ENCODE measurements at regions not wholly inside any gene's neighbourhood (a gene's known extent, or its start where the extent isn't known, plus 50 kb on each side); places are given as distances from the start of the nearest gene placed in this dataset.

- TF ChIP-seq GTF3C2 (IDR thresholded peaks at IDR 0.05; ENCODE audit: borderline replicate concordance, extremely low read depth, insufficient read length) (no peak), CHCHD3 (CRISPR knock-in tag; IDR thresholded peaks at IDR 0.05) (no peak), GMEB1 (CRISPR knock-in tag; IDR thresholded peaks at IDR 0.05) (no peak), DMBX1 (CRISPR knock-in tag; IDR thresholded peaks at IDR 0.05; ENCODE audit: borderline replicate concordance) (no peak), EGR1 (conservative IDR thresholded peaks at IDR 0.05) (no peak), ZNF778 (CRISPR knock-in tag; IDR thresholded peaks at IDR 0.05) (no peak), YY1 (IDR thresholded peaks at IDR 0.05; ENCODE audit: borderline replicate concordance in 1 of 3, control insufficient read depth in 1 of 3, extremely low read depth in 1 of 3, insufficient read depth in 3 of 3, insufficient read length in 1 of 3, insufficient replicate concordance in 2 of 3, low read depth in 1 of 3, low read length in 2 of 3) (no peak)
These were observed 171.3 kb upstream of the SSTR4 start (continued) for GRCh38 chr20:22863826-22864225.

All from K562 (cell line).